ENCODE measurements at regions not wholly inside any gene's neighbourhood (a gene's known extent, or its start where the extent isn't known, plus 50 kb on each side); places are given as distances from the start of the nearest gene placed in this dataset.

- no peak for DNase-seq (ENCODE audit: low spot score)
Observed at GRCh38 chr15:96264801-96265515, 65.5 kb upstream of the NR2F2 start.

- DNase-seq (ENCODE audit: low spot score) = no peak
Observed at GRCh38 chr15:96266456-96266855, 64.0 kb upstream of the NR2F2 start.

DNA sequence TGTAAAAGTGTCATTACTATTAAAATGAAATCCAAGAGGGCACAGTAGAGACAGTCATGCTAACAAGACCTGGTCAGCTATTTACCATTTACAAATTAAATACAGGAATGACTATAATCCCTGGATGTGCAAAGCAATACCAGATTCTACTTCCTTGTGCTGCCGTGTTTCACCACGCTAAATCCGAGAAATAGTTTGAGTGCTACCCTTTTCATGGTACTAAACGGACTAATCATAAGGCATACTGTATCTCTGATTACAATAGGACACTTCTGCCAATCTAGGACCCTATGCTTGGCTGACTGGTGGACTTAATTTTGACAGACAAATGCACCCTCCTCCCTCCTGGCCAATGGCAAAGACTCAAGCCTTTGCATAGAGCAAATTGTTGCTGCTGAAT, 63.0 kb upstream of the NR2F2 start:
- no peak for DNase-seq (ENCODE audit: low spot score)

DNA sequence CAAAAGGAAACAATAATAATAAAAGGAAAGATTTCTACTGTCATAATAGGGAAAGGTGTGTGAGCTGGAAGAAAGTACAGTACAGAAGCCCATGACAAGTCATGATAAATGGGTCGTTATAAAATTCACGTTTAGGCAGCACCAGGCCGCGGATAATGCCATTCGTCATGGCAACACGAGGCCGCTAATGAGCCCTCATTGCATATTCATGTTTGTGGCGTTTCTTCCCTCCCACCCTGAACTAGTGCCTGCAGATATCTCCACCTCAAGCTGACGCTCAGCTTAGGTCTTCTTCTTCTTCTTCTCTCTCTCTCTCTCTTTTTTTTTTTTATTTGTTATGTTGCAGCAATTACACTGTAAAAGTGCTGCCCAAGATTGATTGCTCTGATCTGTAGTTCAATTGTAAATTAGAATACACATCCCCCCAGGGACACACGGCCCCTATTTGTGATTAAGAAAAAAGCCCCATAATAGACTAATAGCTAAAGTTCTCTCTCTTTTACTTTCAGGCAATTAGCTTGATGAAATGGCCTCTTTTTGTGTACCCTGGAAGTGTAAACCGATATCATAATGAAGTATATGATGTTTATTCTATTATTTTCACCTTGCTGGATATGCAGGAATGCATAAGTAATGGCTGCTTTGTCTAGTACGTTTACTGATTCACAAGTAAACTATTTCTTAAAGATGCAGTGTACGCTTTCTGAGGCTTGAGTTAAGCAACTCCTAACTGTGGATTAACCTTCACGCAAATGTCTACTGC, 61.9 kb upstream of the NR2F2 start:
- no peak for DNase-seq (ENCODE audit: low spot score)

DNA sequence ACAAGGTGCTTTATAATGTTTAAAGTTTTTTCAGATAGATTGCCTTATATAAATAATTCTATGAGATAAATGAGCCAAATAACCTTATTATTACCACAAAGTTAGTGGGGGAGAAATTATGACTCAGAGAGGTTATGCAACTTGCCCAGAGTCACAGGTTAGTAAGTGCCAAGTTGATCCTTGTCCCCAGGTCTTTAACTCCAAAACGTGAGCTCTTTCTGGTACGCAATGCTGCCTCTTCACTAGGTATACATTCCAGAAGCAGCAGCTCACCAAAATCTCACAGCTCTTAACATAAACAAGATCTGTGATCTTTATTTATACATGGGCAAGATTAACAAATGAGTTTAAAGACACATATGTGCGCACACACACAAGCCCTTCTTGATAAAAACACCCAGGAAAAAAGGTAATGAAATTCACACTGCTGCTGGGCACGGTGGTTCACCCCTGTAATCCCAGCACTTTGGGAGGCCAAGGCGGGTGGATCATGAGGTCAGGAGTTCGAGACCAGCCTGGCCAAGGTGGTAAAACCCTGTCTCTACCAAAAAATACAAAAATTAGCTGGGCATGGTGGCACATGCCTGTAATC, 59.8 kb upstream of the NR2F2 start:
- no peak for DNase-seq (ENCODE audit: low spot score)

- no peak for DNase-seq (ENCODE audit: low spot score)
Observed at GRCh38 chr15:96272427-96272826, 58.1 kb upstream of the NR2F2 start.

DNA sequence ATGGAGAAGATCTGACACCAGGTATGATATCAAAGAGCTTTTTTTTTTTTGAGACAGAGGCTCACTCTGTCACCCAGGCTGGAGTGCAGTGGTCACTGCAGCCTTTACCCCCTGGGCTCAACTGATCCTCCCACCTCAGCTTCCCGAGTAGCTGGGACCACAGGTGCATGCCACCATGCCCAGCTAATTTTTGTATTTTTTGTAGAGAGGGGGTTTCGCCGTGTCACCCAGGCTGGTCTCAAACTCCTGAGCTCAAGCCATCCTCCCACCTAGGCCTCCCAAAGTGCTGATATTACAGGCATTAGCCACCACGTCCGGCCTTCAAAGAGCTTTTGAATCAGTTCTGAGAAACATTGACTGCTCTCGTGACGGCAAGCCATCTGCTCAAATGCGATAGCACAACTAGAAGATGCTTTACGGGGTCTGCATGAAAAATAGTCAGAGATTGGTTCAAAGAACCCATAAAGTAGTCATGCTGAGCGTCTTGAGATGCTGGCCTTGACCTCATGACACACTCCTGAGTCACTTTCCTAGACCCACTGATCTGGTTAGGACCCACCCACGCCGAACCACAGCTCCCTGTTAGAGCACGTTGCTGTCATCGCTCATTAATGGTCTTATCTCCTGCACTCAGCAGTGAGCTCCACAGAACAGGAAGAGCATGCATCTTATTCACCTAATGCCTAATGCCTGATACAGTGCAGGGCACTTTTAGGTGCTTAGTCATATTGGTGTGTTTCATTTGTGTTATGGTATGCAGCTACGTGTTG, 57.0 kb upstream of the NR2F2 start:
- no peak for DNase-seq (ENCODE audit: low spot score)

- DNase-seq (ENCODE audit: low spot score) = no peak
Observed at GRCh38 chr15:96274087-96274440, 56.4 kb upstream of the NR2F2 start.

- DNase-seq (ENCODE audit: low spot score) = no peak
Observed at GRCh38 chr15:96274698-96275097, 55.8 kb upstream of the NR2F2 start.

DNA sequence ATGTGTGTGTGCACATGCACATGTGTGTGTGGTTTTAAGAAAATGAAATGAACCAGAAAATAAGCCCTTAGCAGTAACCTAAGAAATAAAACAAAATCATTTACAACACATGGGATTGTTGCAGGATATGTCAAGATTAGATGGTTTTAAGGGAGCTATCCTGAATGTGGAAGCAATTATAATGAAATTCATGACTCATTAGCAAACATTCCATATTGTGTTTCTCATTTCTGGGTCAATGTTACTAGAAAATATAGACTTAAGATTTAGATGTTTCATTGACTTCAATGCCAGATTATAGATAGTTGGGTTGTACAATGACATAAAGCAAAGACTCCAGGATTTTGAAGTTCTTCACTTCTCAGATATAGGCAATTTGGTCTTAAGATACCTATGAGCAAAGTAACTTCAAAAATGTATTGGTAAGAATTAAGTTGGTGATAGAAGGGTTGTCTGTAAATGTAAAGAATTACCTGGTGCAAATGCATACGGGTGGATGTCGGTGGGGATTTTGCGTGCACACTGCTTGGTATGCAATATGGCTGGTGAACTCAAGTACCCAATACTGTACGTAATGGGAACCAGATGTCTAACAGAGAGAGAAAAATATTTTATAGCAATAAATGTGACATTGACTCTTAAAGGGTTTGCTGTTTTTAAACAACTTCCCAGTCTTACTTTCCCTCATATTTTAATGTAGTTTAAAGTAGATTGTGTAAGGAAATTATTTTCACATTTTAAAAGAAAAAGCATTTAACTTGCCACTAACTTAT, 53.9 kb upstream of the NR2F2 start:
- no peak for DNase-seq (ENCODE audit: low spot score)

Measured in ecto neural progenitor cell (in vitro differentiated cells).